22Rv1 (cell line): ENCODE measurements at regions not wholly inside any gene's neighbourhood (a gene's known extent, or its start where the extent isn't known, plus 50 kb on each side); places are given as distances from the start of the nearest gene placed in this dataset.

Source experiments
- ZFX ChIP-seq: fragments of 450-650 bp; IDR thresholded peaks from 2 replicates; pipeline ENCODE4 v1.6.1; 2017; ENCODE audit warnings: antibody characterized with exemption, borderline replicate concordance
- TF ChIP-seq, protein P1 (sequence below): fragments of 450-650 bp; IDR thresholded peaks from 2 replicates; pipeline ENCODE4 v1.5.1; 2017; ENCODE audit warnings: mild to moderate bottlenecking

DNA sequence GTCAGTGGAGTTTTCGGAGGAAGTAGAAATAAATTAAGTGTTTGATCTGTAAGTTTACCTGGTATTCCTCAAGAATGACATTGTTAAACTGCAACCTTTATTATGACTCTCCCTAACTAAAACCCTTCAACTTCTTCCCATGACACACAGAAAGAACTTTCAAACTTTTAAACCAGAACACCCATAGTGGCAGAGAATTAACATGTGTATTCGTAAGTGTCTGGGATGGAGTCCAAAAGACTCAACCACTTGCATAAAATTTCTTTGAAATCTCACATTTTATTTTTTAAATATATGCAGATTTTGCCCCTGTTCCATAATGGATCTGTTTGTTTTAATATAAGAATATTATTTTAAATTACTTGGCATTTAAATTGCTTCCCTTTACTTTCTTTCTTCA, 54.6 kb upstream of the PLXNA4 start:
- TF ChIP-seq, protein P1, sequence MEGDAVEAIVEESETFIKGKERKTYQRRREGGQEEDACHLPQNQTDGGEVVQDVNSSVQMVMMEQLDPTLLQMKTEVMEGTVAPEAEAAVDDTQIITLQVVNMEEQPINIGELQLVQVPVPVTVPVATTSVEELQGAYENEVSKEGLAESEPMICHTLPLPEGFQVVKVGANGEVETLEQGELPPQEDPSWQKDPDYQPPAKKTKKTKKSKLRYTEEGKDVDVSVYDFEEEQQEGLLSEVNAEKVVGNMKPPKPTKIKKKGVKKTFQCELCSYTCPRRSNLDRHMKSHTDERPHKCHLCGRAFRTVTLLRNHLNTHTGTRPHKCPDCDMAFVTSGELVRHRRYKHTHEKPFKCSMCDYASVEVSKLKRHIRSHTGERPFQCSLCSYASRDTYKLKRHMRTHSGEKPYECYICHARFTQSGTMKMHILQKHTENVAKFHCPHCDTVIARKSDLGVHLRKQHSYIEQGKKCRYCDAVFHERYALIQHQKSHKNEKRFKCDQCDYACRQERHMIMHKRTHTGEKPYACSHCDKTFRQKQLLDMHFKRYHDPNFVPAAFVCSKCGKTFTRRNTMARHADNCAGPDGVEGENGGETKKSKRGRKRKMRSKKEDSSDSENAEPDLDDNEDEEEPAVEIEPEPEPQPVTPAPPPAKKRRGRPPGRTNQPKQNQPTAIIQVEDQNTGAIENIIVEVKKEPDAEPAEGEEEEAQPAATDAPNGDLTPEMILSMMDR: no peak
- TF ChIP-seq ZFX: no peak
